ENCODE measurements at regions not wholly inside any gene's neighbourhood (a gene's known extent, or its start where the extent isn't known, plus 50 kb on each side); places are given as distances from the start of the nearest gene placed in this dataset.

DNA sequence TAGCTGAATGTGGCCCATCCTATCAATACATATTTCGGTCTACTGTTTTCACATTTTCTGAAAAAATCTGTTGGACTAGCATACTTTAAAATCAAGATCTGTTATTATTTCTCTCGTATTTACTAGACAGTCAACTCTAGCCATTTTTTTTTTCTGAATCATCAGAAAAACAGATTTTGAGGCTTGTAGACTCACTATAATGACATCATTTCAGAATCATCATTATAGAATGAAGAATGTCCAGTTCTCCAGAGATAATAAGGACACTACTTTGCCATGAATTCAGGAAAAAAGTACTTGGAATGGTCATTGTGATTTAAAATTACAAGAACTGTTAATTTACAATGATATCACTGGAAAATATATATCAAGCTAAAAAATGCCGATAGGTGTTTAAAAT is 589.8 kb downstream of the KCNH5 start:
- TF ChIP-seq, protein P1, sequence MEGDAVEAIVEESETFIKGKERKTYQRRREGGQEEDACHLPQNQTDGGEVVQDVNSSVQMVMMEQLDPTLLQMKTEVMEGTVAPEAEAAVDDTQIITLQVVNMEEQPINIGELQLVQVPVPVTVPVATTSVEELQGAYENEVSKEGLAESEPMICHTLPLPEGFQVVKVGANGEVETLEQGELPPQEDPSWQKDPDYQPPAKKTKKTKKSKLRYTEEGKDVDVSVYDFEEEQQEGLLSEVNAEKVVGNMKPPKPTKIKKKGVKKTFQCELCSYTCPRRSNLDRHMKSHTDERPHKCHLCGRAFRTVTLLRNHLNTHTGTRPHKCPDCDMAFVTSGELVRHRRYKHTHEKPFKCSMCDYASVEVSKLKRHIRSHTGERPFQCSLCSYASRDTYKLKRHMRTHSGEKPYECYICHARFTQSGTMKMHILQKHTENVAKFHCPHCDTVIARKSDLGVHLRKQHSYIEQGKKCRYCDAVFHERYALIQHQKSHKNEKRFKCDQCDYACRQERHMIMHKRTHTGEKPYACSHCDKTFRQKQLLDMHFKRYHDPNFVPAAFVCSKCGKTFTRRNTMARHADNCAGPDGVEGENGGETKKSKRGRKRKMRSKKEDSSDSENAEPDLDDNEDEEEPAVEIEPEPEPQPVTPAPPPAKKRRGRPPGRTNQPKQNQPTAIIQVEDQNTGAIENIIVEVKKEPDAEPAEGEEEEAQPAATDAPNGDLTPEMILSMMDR (IDR thresholded peaks at IDR 0.05; ENCODE audit: insufficient read depth, low read length, poor library complexity, severe bottlenecking) = no peak
- no peak for TF ChIP-seq EZH2phosphoT487 (conservative IDR thresholded peaks at IDR 0.05; ENCODE audit: low read length)

All from SU-DHL-6 (cell line).